GM19025 (cell line): ENCODE measurements at regions not wholly inside any gene's neighbourhood (a gene's known extent, or its start where the extent isn't known, plus 50 kb on each side); places are given as distances from the start of the nearest gene placed in this dataset.
"Not testable (repeated sequence)": the region's sequence is repeated elsewhere in the genome, so short reads cannot be mapped to it uniquely, and the experiment has no call there.

ENCODE experiments used
- ATAC-seq: cut with Tn5 transposase; IDR thresholded peaks from one replicate; pipeline ENCODE4 v1.9.1; 2021; ENCODE audit warnings: mild to moderate bottlenecking, low read depth, moderate library complexity; ENCODE audit not compliant: unreplicated experiment

DNA sequence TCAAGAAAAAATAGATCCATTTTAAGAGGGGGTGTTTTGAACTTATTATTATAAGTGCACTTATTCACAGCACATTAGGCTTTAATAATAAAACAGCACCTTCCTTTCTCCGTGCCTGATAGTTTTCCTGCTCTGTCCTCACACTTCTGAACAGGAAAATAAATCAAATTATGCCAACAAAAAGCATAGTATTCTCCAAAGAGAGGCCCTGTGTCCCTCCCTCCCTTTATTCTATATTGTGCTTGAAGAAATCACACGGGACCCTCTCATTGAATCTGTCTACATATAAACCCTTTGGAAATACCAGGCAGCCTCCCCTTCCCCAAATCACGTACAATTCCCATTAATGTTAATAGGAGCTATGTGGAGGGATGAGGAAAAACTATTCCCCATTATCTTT is 462.9 kb upstream of the NRSN1 start:
- no peak for ATAC-seq

DNA sequence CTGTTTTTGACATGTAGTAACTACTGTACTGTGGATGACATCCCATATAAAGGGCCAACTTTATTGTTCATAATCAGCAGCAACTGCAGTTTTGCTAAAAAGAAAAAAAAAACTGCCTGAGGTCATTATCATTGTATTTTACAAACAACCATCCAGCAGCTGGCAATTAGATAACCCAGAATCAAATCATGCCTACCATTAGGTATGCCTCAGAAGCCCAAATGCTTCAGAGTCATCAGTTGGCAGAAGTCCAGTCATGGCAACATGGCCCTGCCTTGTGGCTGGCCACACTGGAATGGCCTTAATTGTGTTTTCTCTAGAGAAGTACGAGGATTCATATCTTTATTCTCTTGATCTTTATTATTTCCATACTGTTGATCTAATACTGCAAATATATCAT is 462.4 kb upstream of the NRSN1 start:
- no peak for ATAC-seq

DNA sequence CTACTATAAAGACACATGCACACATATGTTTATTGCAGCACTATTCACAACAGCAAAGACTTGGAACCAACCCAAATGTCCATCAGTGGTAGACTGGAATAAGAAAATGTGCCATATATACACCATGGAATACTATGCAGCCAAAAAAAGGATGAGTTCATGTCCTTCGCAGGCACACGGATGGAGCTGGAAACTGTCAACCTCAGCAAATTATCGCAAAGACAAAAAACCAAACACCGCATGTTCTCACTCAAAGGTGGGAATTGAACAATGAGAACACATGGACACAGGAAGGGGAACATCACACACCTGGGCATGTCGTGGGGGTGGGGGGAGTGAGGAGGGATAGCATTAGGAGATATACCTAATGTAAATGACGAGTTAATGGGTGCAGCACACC is 460.1 kb upstream of the NRSN1 start:
- not testable (repeated sequence) for ATAC-seq

DNA sequence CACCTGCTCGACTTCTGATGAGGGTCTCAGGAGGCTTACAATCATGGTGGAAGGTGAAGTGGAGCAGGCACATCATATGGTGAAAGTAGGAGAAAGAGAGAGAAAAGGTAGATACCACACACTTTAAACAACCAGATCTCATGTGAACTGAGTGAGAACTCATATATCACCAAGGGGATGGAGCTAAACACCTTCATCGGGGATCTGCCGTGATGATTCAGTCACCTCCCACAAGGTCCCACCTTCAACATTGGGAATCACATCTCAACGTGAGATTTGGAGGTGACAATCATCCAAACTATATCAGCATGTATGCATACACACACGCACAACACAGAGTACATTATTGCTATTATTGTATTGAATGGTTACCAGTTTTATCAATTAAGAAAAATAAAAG is 453.3 kb upstream of the NRSN1 start:
- ATAC-seq = no peak

GRCh38 chr6:23678626-23679025 is 447.4 kb upstream of the NRSN1 start:
- no peak for ATAC-seq

DNA sequence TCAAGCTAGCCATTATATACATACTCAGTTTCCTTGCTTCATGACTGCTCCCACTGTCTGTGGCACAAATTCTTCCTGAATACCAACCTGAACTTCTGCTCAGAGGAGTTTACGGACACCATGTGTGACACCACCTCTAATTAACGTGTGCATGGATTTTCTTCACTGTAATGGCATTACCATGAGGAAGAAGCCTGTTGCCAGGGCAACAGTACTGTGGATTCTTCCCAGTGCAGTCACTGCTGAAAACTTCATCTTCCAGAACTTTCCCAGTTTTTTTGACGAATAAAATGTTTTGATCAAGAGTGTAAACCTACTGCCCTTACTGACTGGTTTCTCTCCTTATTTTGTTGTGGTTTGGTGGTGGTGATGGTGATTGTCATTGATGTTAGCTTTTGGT is 444.3 kb upstream of the NRSN1 start:
- ATAC-seq = no peak

DNA sequence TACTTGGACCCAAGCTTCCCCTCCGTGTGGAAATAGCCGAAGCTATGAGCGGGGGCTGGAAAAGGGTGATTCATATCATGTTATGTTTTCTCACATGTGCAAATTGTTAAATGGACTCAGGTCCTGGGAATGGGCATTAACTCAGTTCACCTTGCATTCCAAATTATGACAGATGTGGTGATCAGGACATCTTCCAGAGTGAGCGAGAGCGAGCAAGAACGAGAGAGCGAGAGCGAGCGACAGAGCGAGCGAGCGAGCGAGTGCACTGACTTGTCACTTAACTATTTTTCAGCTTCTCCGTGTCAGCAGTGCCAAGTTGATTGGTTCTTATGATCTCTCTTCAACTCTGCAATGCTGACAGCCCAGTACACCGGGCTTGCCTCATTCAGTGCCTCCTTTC is 437.4 kb upstream of the NRSN1 start:
- no peak for ATAC-seq

- ATAC-seq = no peak
Observed at GRCh38 chr6:23690453-23691049, 435.5 kb upstream of the NRSN1 start.

DNA sequence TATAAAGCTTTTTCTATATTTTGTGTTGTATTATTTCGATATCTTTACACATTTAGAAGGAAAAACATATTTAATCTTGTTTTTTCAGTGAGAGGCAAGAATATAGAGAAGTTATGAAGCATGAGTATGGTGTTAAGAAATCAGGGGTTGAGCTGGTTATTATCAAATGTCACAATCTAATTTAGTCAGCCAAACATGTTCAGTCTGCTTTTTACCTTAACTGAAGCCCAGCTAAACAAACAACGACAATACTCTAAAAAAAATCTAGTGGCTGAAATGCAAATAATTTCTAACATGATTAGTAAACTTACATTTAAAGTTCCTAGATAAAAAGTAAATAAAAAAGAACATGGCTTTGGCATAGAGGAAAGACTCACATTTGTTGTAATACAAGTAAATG is 433.8 kb upstream of the NRSN1 start:
- no peak for ATAC-seq

DNA sequence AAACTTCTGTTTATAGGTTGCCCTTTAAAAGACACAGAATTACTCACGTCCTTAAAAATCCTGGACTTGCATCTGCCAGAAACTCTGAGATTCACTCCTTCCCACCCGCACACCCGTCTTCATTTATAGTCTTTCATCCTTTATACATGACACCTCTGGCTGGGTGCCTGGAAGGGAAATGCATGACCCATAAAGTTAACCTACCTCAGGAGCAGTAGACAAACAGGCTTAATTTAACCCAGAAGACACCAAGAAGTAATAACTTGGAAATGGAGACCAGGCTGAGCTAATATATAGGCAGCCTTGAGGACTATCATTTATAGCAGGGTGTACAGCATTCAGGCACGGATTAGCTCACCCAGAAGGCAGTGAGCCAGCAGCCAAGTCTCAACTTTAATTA is 429.0 kb upstream of the NRSN1 start:
- no peak for ATAC-seq

- no peak for ATAC-seq
Observed at GRCh38 chr6:23704479-23705052, 421.4 kb upstream of the NRSN1 start.

GRCh38 chr6:23705697-23706096 is 420.3 kb upstream of the NRSN1 start:
- no peak for ATAC-seq

DNA sequence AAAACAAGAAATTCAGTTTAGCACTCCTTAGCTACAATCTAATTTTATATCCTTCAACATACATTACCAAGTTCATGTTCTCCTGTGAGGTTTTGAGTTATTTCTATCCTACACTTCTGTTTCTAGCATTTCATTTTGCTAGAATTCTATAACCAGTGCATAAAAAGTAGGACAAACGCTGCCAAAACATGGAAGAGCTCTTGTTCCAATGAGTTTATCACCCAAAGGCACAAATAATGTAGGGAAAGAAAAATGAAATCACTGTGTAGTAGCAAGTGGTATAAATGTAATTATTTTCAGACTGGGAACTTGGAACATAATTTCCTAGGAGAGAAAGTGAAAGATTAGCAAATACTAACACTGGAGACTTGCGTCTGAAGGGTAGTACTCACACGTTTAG is 413.3 kb upstream of the NRSN1 start:
- no peak for ATAC-seq

- no peak for ATAC-seq
Observed at GRCh38 chr6:23713211-23713610, 412.8 kb upstream of the NRSN1 start.

DNA sequence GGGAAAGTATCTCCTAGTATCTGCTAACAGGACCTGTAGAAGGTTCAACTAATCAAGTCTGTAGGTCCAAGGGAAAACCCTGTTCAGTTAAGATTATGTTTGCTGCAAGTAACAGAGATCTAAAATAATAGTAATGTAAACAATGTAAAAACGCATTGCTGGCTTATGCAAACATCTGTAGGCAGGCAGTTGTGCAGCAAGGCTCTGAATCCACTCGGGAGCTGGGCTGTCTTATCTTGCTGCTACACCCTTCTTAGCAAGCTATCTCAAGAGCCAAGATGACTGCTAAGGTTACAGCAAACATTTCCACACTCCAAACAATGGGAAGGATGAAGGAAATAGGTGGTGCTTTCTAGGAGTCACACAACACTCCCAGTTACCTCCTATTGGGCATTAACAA is 397.3 kb upstream of the NRSN1 start:
- no peak for ATAC-seq

DNA sequence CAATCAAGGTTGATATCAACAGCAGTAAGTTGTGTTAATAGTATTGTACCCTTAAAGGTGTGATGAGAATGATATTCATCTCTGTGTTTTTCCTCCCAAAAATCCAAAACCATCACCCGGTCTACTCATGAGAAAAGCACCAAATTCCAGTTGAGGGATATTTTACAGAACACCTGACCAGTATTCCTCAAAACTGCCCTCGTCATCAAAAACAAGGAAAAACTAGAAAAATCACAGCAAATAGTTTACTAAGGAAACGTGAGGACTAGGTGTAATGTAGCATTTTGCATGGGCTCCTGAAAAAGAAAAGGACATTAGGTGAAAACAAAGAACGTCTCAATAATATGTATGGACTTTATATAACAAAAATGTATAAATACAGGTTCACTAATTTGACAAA is 394.4 kb upstream of the NRSN1 start:
- no peak for ATAC-seq

GRCh38 chr6:23732521-23732920 is 393.5 kb upstream of the NRSN1 start:
- no peak for ATAC-seq

GRCh38 chr6:23735151-23735550 is 390.9 kb upstream of the NRSN1 start:
- no peak for ATAC-seq

GRCh38 chr6:23736577-23736976 is 389.4 kb upstream of the NRSN1 start:
- ATAC-seq = no peak

GRCh38 chr6:23747239-23747638 is 378.8 kb upstream of the NRSN1 start:
- ATAC-seq = no peak

DNA sequence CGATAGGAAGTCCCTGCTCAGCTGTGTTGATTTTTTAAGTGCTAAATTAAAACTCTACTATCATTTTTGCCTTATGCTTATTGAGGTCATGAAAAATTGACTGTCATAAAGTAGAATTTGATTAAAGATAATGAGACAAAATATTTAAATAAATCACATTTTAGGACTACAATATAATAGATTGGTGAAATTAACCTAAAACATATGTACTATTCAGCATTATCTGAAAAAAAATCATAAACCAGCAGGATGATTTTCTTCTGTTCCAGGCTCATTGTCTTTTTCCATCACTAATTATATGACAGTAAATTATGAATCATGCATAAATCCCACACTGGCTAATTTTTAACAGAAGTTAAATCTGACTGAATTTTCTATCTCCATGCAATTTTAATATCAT is 373.6 kb upstream of the NRSN1 start:
- no peak for ATAC-seq

GRCh38 chr6:23754197-23754596 is 371.8 kb upstream of the NRSN1 start:
- no peak for ATAC-seq

DNA sequence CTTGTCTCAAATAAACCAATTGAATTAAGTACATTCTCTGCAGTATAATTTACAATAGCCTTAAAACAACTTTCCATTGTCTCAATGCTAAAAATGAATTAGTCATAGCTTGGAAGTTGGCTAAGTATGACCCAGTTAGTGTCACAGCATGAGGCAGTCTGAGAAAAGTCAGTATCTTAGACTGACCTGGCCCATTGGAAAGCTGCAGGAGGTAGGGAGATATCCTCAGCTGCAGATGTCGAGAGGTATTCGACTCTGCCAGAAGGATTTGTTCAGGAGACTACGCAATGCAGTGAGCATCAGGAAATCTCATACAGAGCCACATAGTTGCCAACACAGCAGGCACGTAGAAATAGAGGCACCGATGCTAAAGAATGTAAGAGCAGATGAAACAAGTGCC is 350.9 kb upstream of the NRSN1 start:
- no peak for ATAC-seq
